K562 (cell line): ENCODE measurements at regions not wholly inside any gene's neighbourhood (a gene's known extent, or its start where the extent isn't known, plus 50 kb on each side); places are given as distances from the start of the nearest gene placed in this dataset.

ENCODE experiments used
- ATAC-seq: fragments of 200-7000 bp; cut with Tn5 transposase; 3 replicates; pipeline ENCODE4 v1.9.1; 2020; ENCODE audit warnings: moderate library complexity
- BruUV-seq: library from RNA; stranded (reverse); fragments of 400-500 nt; replicated peaks from 2 replicates; lab custom pipeline; 2021; lab: Mats Ljungman, UMichigan
- CTCF ChIA-PET: fragments of 300-600 bp; formaldehyde crosslinking; extraction: SDS; loops from one replicate; lab custom pipeline; 2021; ENCODE audit warnings: low intra/inter-chr PET ratio; lab: Yijun Ruan, JAX
- POLR2A ChIA-PET: fragments of 300-600, 350-650 bp; sonication (Branson Sonifier 250); formaldehyde crosslinking; extraction: SDS; loops from one replicate; lab custom pipeline; 2021; ENCODE audit warnings: antibody characterized with exemption, inconsistent platforms; lab: Yijun Ruan, JAX
- DNase-seq, 4 experiments: peaks; one replicate each; pipeline versions ENCODE4 v3.0.0 to v3.0.0-alpha.2; 2011 to 2018; ENCODE audit warnings: low spot score in 3 of 4, mixed read lengths in 3 of 4; ENCODE audit errors: extremely low read depth in 1 of 4
- FAIRE-seq: peaks from 2 replicates; lab custom pipeline; 2011; peaks lifted over from hg19 to GRCh38; lab: Jason Lieb, UNC
- H2AFZ ChIP-seq: 2 replicates; pipeline ENCODE4 v1.6.0; 2011; ENCODE audit warnings: low read depth, low read length, control low read depth, inconsistent platforms
- H3K27ac ChIP-seq: fragments of 200-600 bp; 3 replicates; pipeline ENCODE4 v1.8.0; 2011; ENCODE audit warnings: low read depth, mild to moderate bottlenecking, control low read depth, inconsistent platforms, low read length, moderate library complexity, mixed read lengths; ENCODE audit errors: extremely low read depth
- H3K27me3 ChIP-seq, 2 experiments: fragments of 300-600 bp in 1 of 2; 2 replicates in 1 of 2; 3 replicates in 1 of 2; pipeline versions ENCODE4 v1.6.0 to v1.8.0; 2011; ENCODE audit warnings: inconsistent platforms in 2 of 2, low read length in 2 of 2, mild to moderate bottlenecking in 1 of 2, mixed read lengths in 1 of 2, moderate library complexity in 1 of 2; ENCODE audit not compliant: control insufficient read depth in 2 of 2, insufficient read depth in 2 of 2
- H3K36me3 ChIP-seq: fragments of 300-600 bp; 3 replicates; pipeline ENCODE4 v1.8.0; 2011; ENCODE audit warnings: mild to moderate bottlenecking, low read length, inconsistent platforms; ENCODE audit not compliant: control insufficient read depth, insufficient read depth
- H3K4me1 ChIP-seq, 2 experiments: fragments of 200-600 bp in 1 of 2; replicated peaks in 1 of 2; 2 replicates in 1 of 2; 3 replicates in 1 of 2; pipeline versions ENCODE4 v1.5.1 to v1.8.0; 2011; ENCODE audit warnings: inconsistent platforms in 2 of 2, low read length in 2 of 2, mild to moderate bottlenecking in 1 of 2, mixed read lengths in 1 of 2, moderate library complexity in 1 of 2; ENCODE audit not compliant: control insufficient read depth in 2 of 2, insufficient read depth in 2 of 2
- H3K4me2 ChIP-seq: 2 replicates; pipeline ENCODE4 v1.6.1; 2011; ENCODE audit warnings: low read length, control low read depth, inconsistent platforms, mixed read lengths; ENCODE audit not compliant: insufficient read depth
- H3K4me3 ChIP-seq: fragments of 200-600 bp; sonication (generic), shearing (Covaris generic); 2 replicates; pipeline ENCODE4 v1.5.1; 2016; ENCODE audit warnings: control low read depth, inconsistent platforms
- H3K79me2 ChIP-seq: fragments of 200-600 bp; 3 replicates; pipeline ENCODE4 v1.8.0; 2011; ENCODE audit warnings: low read length, inconsistent platforms; ENCODE audit not compliant: control insufficient read depth, insufficient read depth
- H3K9ac ChIP-seq, 2 experiments: 2 replicates each; pipeline versions ENCODE4 v1.6.0 to v1.6.1; 2011; ENCODE audit warnings: low read depth in 2 of 2, low read length in 2 of 2, control low read depth in 1 of 2, inconsistent platforms in 1 of 2, mild to moderate bottlenecking in 1 of 2, mixed read lengths in 1 of 2; ENCODE audit not compliant: insufficient read depth in 1 of 2
- H3K9me1 ChIP-seq: one replicate; pipeline ENCODE4 v1.6.0; 2011; ENCODE audit warnings: inconsistent platforms, mild to moderate bottlenecking, low read length, moderate library complexity; ENCODE audit not compliant: control insufficient read depth, insufficient read depth
- H3K9me3 ChIP-seq: replicated peaks from 2 replicates; pipeline ENCODE4 v1.5.1; 2011; ENCODE audit warnings: low read depth, low read length, inconsistent platforms; ENCODE audit not compliant: control insufficient read depth, insufficient read depth
- H4K20me1 ChIP-seq: replicated peaks from 2 replicates; pipeline ENCODE4 v1.6.1; 2011; ENCODE audit warnings: low read length, inconsistent platforms, mixed read lengths; ENCODE audit not compliant: control insufficient read depth, insufficient read depth
- CBFA2T3 ChIP-seq: fragments of 450-650 bp; IDR thresholded peaks from 2 replicates; pipeline ENCODE4 v1.6.1; 2017
- CHD4 ChIP-seq: fragments of 200-600 bp; sonication (generic); IDR thresholded peaks from 3 replicates; pipeline ENCODE4 v1.6.1; 2012; ENCODE audit warnings: low read depth, mild to moderate bottlenecking, mixed read lengths, low read length, inconsistent platforms; ENCODE audit not compliant: insufficient read depth, insufficient replicate concordance, poor library complexity, severe bottlenecking
- CXXC5 ChIP-seq: fragments of 250-450 bp; sonication (Bioruptor Pico); IDR thresholded peaks from 2 replicates; pipeline ENCODE4 v1.8.0; 2022; ENCODE audit warnings: inconsistent platforms, mild to moderate bottlenecking, moderate library complexity
- HMGN3 ChIP-seq: IDR thresholded peaks from 2 replicates; pipeline ENCODE4 v1.6.1; 2011; ENCODE audit warnings: borderline replicate concordance, low read depth, mild to moderate bottlenecking, mixed read lengths, low read length; ENCODE audit not compliant: insufficient read length; ENCODE audit errors: extremely low read depth
- LARP7 ChIP-seq: fragments of 450-650 bp; IDR thresholded peaks from 2 replicates; pipeline ENCODE4 v1.6.1; 2016
- NFXL1 ChIP-seq: fragments of 450-650 bp; formaldehyde crosslinking; IDR thresholded peaks from 2 replicates; pipeline ENCODE4 v1.4.0; 2021; ENCODE audit warnings: mild to moderate bottlenecking
- POLR3A ChIP-seq: IDR thresholded peaks from 2 replicates; pipeline ENCODE4 v1.6.1; 2011; ENCODE audit warnings: borderline replicate concordance, mild to moderate bottlenecking, moderate library complexity; ENCODE audit not compliant: insufficient read length, insufficient read depth; ENCODE audit errors: extremely low read depth
- ZNF354B ChIP-seq: fragments of 250-450 bp; sonication (Bioruptor Pico); IDR thresholded peaks from 2 replicates; pipeline ENCODE4 v1.4.0; 2020
- WGBS: fragments of 100-300 bp; shearing (Covaris generic); methylation state at CpG from one replicate; pipeline ENCODE4 v1.1.6; 2016; ENCODE audit warnings: low coverage, mixed read lengths; ENCODE audit not compliant: insufficient coverage; ENCODE audit errors: missing lambda C conversion rate; 5-methylcytosine and 5-hydroxymethylcytosine counted together
- in situ Hi-C: fragments of 300-500 bp; cut with MboI; formaldehyde crosslinking; loops from 4 replicates; pipeline ENCODE4 v1.15.0; 2018; ENCODE audit warnings: inconsistent platforms, mixed read lengths
- intact Hi-C: fragments of 100-400 bp; cut with micrococcal nuclease; formaldehyde crosslinking; loops from 2 replicates; pipeline ENCODE4 v1.14.2; 2022
- TF ChIP-seq, protein P1 (sequence below): fragments of 450-650 bp; IDR thresholded peaks from 2 replicates; pipeline ENCODE4 v1.6.1; 2016; ENCODE audit warnings: low read depth, mild to moderate bottlenecking, moderate library complexity
- TF ChIP-seq, protein P2 (sequence below): fragments of 250-450 bp; sonication (Bioruptor Pico); IDR thresholded peaks from 2 replicates; pipeline ENCODE4 v1.4.0; 2020; ENCODE audit warnings: mild to moderate bottlenecking, moderate library complexity, borderline replicate concordance
- TF ChIP-seq, protein P3 (sequence below): fragments of 250-450 bp; sonication (Bioruptor Pico); IDR thresholded peaks from 2 replicates; pipeline ENCODE4 v1.9.0; 2021; ENCODE audit warnings: mild to moderate bottlenecking, inconsistent platforms

DNA sequence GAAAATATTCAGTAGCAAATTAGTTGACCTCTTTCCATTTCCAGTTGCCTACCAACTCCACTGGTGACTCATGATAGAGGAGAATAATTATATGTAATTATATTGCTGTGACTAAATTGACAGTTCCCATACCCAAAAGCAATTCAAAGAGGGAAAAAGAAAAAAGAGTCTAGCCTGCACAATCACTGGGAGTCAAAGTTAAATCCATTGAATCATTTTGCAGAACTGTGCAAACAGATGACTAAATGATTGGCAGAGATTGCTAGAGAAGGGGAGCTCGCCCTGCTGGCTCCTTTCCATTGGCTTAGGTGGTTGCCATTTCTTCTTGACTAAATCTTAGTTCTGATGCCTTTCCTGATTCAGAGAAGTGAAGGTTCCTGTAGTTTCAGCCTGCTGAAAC lies 1228.6 kb upstream of the SORCS1 start:
- FAIRE-seq: no peak
- WGBS: 0% methylated on average over 1 of the region's 1 CpG
- Histone ChIP-seq H3K27me3 (no peaks in the 10 kb centered on the region), H3K36me3 (no peaks in the 10 kb centered on the region), H3K27ac (no peak overlapping the region), H3K4me1 (no peaks in the 10 kb centered on the region), H3K4me3 (no peak overlapping the region), H4K20me1 (no peaks in the 10 kb centered on the region), H3K9ac (no peak overlapping the region), H3K9me1 (no peaks in the 10 kb centered on the region), H3K9me3 (no peaks in the 10 kb centered on the region), H2AFZ (no peak overlapping the region), H3K4me2 (no peak overlapping the region), H3K79me2 (no peaks in the 10 kb centered on the region)
- no TSS peak for BruUV-seq
- no peak for ATAC-seq
- CTCF ChIA-PET: no interaction called here
- TF ChIP-seq, protein P1, sequence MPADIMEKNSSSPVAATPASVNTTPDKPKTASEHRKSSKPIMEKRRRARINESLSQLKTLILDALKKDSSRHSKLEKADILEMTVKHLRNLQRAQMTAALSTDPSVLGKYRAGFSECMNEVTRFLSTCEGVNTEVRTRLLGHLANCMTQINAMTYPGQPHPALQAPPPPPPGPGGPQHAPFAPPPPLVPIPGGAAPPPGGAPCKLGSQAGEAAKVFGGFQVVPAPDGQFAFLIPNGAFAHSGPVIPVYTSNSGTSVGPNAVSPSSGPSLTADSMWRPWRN: no peak
- TF ChIP-seq POLR3A: no peak
- TF ChIP-seq NFXL1 (CRISPR knock-in tag): no peak
- no peak for TF ChIP-seq LARP7
- POLR2A ChIA-PET: no interaction called here
- intact Hi-C loops: no loop called here
- in situ Hi-C loops: no loop called here
- no peak for DNase-seq

DNA sequence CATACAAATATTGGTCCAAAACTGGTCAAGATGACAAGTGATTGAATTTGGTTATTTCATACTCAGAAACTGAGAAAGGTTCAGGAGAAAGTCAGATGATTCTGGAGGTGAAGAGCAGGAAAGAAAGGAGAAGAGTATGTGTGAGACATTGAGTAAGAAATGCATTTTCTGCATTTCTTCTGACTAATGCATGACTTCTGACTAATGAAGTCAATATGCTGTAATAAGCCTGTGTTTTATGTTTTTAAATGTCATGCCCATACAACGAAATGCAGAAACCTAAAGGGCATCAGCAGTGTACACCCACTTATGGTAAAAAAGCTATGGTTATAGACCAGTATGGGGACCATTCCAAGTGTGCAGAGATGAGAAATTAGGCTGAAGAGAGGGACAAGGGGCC lies 1227.8 kb upstream of the SORCS1 start:
- TF ChIP-seq, protein P2, sequence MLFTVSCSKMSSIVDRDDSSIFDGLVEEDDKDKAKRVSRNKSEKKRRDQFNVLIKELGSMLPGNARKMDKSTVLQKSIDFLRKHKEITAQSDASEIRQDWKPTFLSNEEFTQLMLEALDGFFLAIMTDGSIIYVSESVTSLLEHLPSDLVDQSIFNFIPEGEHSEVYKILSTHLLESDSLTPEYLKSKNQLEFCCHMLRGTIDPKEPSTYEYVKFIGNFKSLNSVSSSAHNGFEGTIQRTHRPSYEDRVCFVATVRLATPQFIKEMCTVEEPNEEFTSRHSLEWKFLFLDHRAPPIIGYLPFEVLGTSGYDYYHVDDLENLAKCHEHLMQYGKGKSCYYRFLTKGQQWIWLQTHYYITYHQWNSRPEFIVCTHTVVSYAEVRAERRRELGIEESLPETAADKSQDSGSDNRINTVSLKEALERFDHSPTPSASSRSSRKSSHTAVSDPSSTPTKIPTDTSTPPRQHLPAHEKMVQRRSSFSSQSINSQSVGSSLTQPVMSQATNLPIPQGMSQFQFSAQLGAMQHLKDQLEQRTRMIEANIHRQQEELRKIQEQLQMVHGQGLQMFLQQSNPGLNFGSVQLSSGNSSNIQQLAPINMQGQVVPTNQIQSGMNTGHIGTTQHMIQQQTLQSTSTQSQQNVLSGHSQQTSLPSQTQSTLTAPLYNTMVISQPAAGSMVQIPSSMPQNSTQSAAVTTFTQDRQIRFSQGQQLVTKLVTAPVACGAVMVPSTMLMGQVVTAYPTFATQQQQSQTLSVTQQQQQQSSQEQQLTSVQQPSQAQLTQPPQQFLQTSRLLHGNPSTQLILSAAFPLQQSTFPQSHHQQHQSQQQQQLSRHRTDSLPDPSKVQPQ: no peak
- TF ChIP-seq HMGN3 (no peak), CBFA2T3 (no peak), CXXC5 (CRISPR knock-in tag) (no peak), ZNF354B (CRISPR knock-in tag) (no peak), CHD4 (no peak)
- TF ChIP-seq, protein P3, sequence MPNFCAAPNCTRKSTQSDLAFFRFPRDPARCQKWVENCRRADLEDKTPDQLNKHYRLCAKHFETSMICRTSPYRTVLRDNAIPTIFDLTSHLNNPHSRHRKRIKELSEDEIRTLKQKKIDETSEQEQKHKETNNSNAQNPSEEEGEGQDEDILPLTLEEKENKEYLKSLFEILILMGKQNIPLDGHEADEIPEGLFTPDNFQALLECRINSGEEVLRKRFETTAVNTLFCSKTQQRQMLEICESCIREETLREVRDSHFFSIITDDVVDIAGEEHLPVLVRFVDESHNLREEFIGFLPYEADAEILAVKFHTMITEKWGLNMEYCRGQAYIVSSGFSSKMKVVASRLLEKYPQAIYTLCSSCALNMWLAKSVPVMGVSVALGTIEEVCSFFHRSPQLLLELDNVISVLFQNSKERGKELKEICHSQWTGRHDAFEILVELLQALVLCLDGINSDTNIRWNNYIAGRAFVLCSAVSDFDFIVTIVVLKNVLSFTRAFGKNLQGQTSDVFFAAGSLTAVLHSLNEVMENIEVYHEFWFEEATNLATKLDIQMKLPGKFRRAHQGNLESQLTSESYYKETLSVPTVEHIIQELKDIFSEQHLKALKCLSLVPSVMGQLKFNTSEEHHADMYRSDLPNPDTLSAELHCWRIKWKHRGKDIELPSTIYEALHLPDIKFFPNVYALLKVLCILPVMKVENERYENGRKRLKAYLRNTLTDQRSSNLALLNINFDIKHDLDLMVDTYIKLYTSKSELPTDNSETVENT (CRISPR knock-in tag): no peak
- intact Hi-C loops (no loop called here), in situ Hi-C loops (no loop called here)
- Histone ChIP-seq H3K9me3 (no peaks in the 10 kb centered on the region), H2AFZ (no peak overlapping the region), H3K27ac (no peak overlapping the region), H3K9ac (no peak overlapping the region), H4K20me1 (no peaks in the 10 kb centered on the region), H3K4me3 (no peak overlapping the region), H3K4me2 (no peak overlapping the region), H3K79me2 (no peaks in the 10 kb centered on the region), H3K9me1 (no peaks in the 10 kb centered on the region), H3K36me3 (no peaks in the 10 kb centered on the region), H3K27me3 (no peaks in the 10 kb centered on the region), H3K4me1 (no peaks in the 10 kb centered on the region)
- 0% methylated on average over 1 of the region's 1 CpG for WGBS
- ATAC-seq: no peak
- DNase-seq: no peak
- FAIRE-seq: no peak
- ChIA-PET CTCF (no interaction called here), POLR2A (no interaction called here)
- BruUV-seq: no TSS peak
